Stimulated activated CD4-positive, alpha-beta T cell treated with anti-CD3 and anti-CD28 coated beads, Interleukin-2, amount 100 ng/mL, for 48 hours (primary cell): ENCODE measurements at regions not wholly inside any gene's neighbourhood (a gene's known extent, or its start where the extent isn't known, plus 50 kb on each side); places are given as distances from the start of the nearest gene placed in this dataset.

Experiments used
- DNase-seq, 2 donors: peaks; one replicate each; pipeline ENCODE4 v3.0.0-alpha.2; 2020

- DNase-seq: no peak
These were observed 368.4 kb upstream of the SLC8A1 start for GRCh38 chr2:40820319-40820718.

- no peak for DNase-seq
These were observed 371.6 kb upstream of the SLC8A1 start for GRCh38 chr2:40823478-40823877.

GRCh38 chr2:40824278-40824677 is 372.4 kb upstream of the SLC8A1 start:
- DNase-seq: no peak

- DNase-seq: no peak
These were observed 375.5 kb upstream of the SLC8A1 start for GRCh38 chr2:40827392-40827791.

GRCh38 chr2:40831321-40831873 is 379.5 kb upstream of the SLC8A1 start:
- DNase-seq: no peak

- no peak for DNase-seq
These were observed 390.0 kb upstream of the SLC8A1 start for GRCh38 chr2:40841856-40842255.

GRCh38 chr2:40844353-40845277 is 392.7 kb upstream of the SLC8A1 start:
- DNase-seq: no peak

- DNase-seq: no peak
These were observed 399.8 kb upstream of the SLC8A1 start for GRCh38 chr2:40851661-40852060.

- no peak for DNase-seq
These were observed 407.7 kb upstream of the SLC8A1 start for GRCh38 chr2:40859617-40860016.

- DNase-seq: no peak
These were observed 415.9 kb upstream of the SLC8A1 start for GRCh38 chr2:40867829-40868228.

GRCh38 chr2:40872580-40872979 is 420.7 kb upstream of the SLC8A1 start:
- no peak for DNase-seq

GRCh38 chr2:40874380-40874779 is 422.5 kb upstream of the SLC8A1 start:
- DNase-seq: no peak

GRCh38 chr2:40877734-40878288 is 425.9 kb upstream of the SLC8A1 start:
- no peak for DNase-seq

- DNase-seq: no peak
These were observed 427.4 kb upstream of the SLC8A1 start for GRCh38 chr2:40879305-40879704.

- no peak for DNase-seq
These were observed 434.2 kb upstream of the SLC8A1 start for GRCh38 chr2:40886100-40886499.

- no peak for DNase-seq
These were observed 434.8 kb upstream of the SLC8A1 start for GRCh38 chr2:40886655-40887054.

GRCh38 chr2:40896358-40896757 is 444.5 kb upstream of the SLC8A1 start:
- no peak for DNase-seq

GRCh38 chr2:40914666-40915065 is 462.8 kb upstream of the SLC8A1 start:
- DNase-seq: no peak

GRCh38 chr2:40915651-40916050 is 463.8 kb upstream of the SLC8A1 start:
- DNase-seq: no peak

- DNase-seq: no peak
These were observed 483.5 kb upstream of the SLC8A1 start for GRCh38 chr2:40935349-40935748.

GRCh38 chr2:40937284-40937683 is 485.4 kb upstream of the SLC8A1 start:
- DNase-seq: no peak

- no peak for DNase-seq
These were observed 501.5 kb upstream of the SLC8A1 start for GRCh38 chr2:40953341-40953740.

GRCh38 chr2:40955042-40955441 is 503.2 kb upstream of the SLC8A1 start:
- no peak for DNase-seq

GRCh38 chr2:40955635-40956034 is 503.7 kb upstream of the SLC8A1 start:
- DNase-seq: no peak
